Activated CD4-positive, alpha-beta T cell treated with anti-CD3 and anti-CD28 coated beads, Interleukin-2, amount 10 ng/mL, durations not matched to agents 24 days and 14 days (primary cell): ENCODE measurements at regions not wholly inside any gene's neighbourhood (a gene's known extent, or its start where the extent isn't known, plus 50 kb on each side); places are given as distances from the start of the nearest gene placed in this dataset.

ENCODE experiments used
- DNase-seq: peaks from one replicate; pipeline ENCODE4 v3.0.0; 2022
- H3K27ac Mint-ChIP-seq: one replicate; pipeline ENCODE4 v1.8.0; 2022; ENCODE audit warnings: mild to moderate bottlenecking, mixed read lengths
- H3K27me3 Mint-ChIP-seq: one replicate; pipeline ENCODE4 v1.8.0; 2022; ENCODE audit warnings: mixed read lengths
- H3K36me3 Mint-ChIP-seq: one replicate; pipeline ENCODE4 v1.8.0; 2022; ENCODE audit warnings: low read depth, mild to moderate bottlenecking, mixed read lengths
- H3K4me1 Mint-ChIP-seq: one replicate; pipeline ENCODE4 v1.8.0; 2021; ENCODE audit warnings: mixed read lengths
- H3K4me3 Mint-ChIP-seq: one replicate; pipeline ENCODE4 v1.8.0; 2022; ENCODE audit warnings: mild to moderate bottlenecking, moderate library complexity, mixed read lengths
- H3K9me3 Mint-ChIP-seq: one replicate; pipeline ENCODE4 v1.8.0; 2021; ENCODE audit warnings: mixed read lengths
- intact Hi-C: fragments of 100-400 bp; cut with micrococcal nuclease; formaldehyde crosslinking; loops from one replicate; pipeline ENCODE4 v1.15.1; 2023

- H3K27me3 Mint-ChIP-seq, result peaks cover 11% of the 10 kb centered on the region
- H3K27ac Mint-ChIP-seq, result no peak overlapping the region
- no peaks in the 10 kb centered on the region for H3K4me1 Mint-ChIP-seq
- intact Hi-C loops, result no loop called here
- no peak overlapping the region for H3K4me3 Mint-ChIP-seq
- H3K9me3 Mint-ChIP-seq, result no peaks in the 10 kb centered on the region
- H3K36me3 Mint-ChIP-seq, result no peaks in the 10 kb centered on the region
- DNase-seq, result no peak
Measured at GRCh38 chr18:77444385-77444784, 194.7 kb downstream of the GALR1 start.

GRCh38 chr18:77448046-77448445 is 198.4 kb downstream of the GALR1 start:
- Mint-ChIP-seq H3K4me1 (no peaks in the 10 kb centered on the region), H3K36me3 (no peaks in the 10 kb centered on the region), H3K27ac (no peak overlapping the region), H3K4me3 (no peak overlapping the region), H3K9me3 (no peaks in the 10 kb centered on the region), H3K27me3 (peaks cover 8% of the 10 kb centered on the region)
- DNase-seq, result no peak
- intact Hi-C loops, result no loop called here

- Mint-ChIP-seq H3K36me3 (no peaks in the 10 kb centered on the region), H3K4me1 (no peaks in the 10 kb centered on the region), H3K4me3 (no peak overlapping the region), H3K9me3 (no peaks in the 10 kb centered on the region), H3K27ac (no peak overlapping the region), H3K27me3 (peaks cover 5% of the 10 kb centered on the region)
- intact Hi-C loops, result no loop called here
- DNase-seq, result no peak
Measured at GRCh38 chr18:77455004-77455403, 205.4 kb downstream of the GALR1 start.

- Mint-ChIP-seq H3K4me1 (no peaks in the 10 kb centered on the region), H3K9me3 (no peaks in the 10 kb centered on the region), H3K36me3 (no peaks in the 10 kb centered on the region), H3K27ac (no peak overlapping the region), H3K4me3 (no peak overlapping the region), H3K27me3 (peaks cover 6% of the 10 kb centered on the region)
- no peak for DNase-seq
- intact Hi-C loops, result no loop called here
Measured at GRCh38 chr18:77457681-77458080, 208.0 kb downstream of the GALR1 start.

GRCh38 chr18:77461062-77461688 is 211.5 kb downstream of the GALR1 start:
- H3K4me3 Mint-ChIP-seq, result no peak overlapping the region
- intact Hi-C loops, result no loop called here
- H3K36me3 Mint-ChIP-seq, result no peaks in the 10 kb centered on the region
- DNase-seq, result no peak
- H3K9me3 Mint-ChIP-seq, result no peaks in the 10 kb centered on the region
- peaks cover 8% of the 10 kb centered on the region for H3K27me3 Mint-ChIP-seq
- no peak overlapping the region for H3K27ac Mint-ChIP-seq
- H3K4me1 Mint-ChIP-seq, result no peaks in the 10 kb centered on the region

- H3K4me3 Mint-ChIP-seq, result no peak overlapping the region
- no peak overlapping the region for H3K27ac Mint-ChIP-seq
- no peaks in the 10 kb centered on the region for H3K36me3 Mint-ChIP-seq
- DNase-seq, result no peak
- no peaks in the 10 kb centered on the region for H3K4me1 Mint-ChIP-seq
- peaks cover 10% of the 10 kb centered on the region for H3K27me3 Mint-ChIP-seq
- H3K9me3 Mint-ChIP-seq, result no peaks in the 10 kb centered on the region
- intact Hi-C loops, result no loop called here
Measured at GRCh38 chr18:77464917-77465316, 215.3 kb downstream of the GALR1 start.

- H3K4me3 Mint-ChIP-seq, result no peak overlapping the region
- intact Hi-C loops, result no loop called here
- H3K9me3 Mint-ChIP-seq, result no peaks in the 10 kb centered on the region
- H3K36me3 Mint-ChIP-seq, result no peaks in the 10 kb centered on the region
- H3K27me3 Mint-ChIP-seq, result peaks cover 10% of the 10 kb centered on the region
- no peak overlapping the region for H3K27ac Mint-ChIP-seq
- DNase-seq, result no peak
- no peaks in the 10 kb centered on the region for H3K4me1 Mint-ChIP-seq
Measured at GRCh38 chr18:77466890-77467289, 217.2 kb downstream of the GALR1 start.

- H3K27me3 Mint-ChIP-seq, result peaks cover 5% of the 10 kb centered on the region
- H3K4me3 Mint-ChIP-seq, result no peak overlapping the region
Measured at GRCh38 chr18:77469131-77469530, 219.5 kb downstream of the GALR1 start.

GRCh38 chr18:77470569-77471413 is 221.1 kb downstream of the GALR1 start:
- Mint-ChIP-seq H3K9me3 (no peaks in the 10 kb centered on the region), H3K27ac (no peak overlapping the region), H3K27me3 (peaks cover 6% of the 10 kb centered on the region), H3K36me3 (no peaks in the 10 kb centered on the region), H3K4me1 (no peaks in the 10 kb centered on the region), H3K4me3 (no peak overlapping the region)
- intact Hi-C loops, result no loop called here
- no peak for DNase-seq

More at GRCh38 chr18:77469131-77469530, 219.5 kb downstream of the GALR1 start:
- no peak for DNase-seq
- Mint-ChIP-seq H3K4me1 (no peaks in the 10 kb centered on the region), H3K9me3 (no peaks in the 10 kb centered on the region), H3K36me3 (no peaks in the 10 kb centered on the region), H3K27ac (no peak overlapping the region)
- intact Hi-C loops, result no loop called here

- Mint-ChIP-seq H3K36me3 (no peaks in the 10 kb centered on the region), H3K4me1 (no peaks in the 10 kb centered on the region), H3K27me3 (peaks cover 5% of the 10 kb centered on the region), H3K9me3 (no peaks in the 10 kb centered on the region), H3K27ac (no peak overlapping the region), H3K4me3 (no peak overlapping the region)
- DNase-seq, result no peak
- intact Hi-C loops, result no loop called here
Measured at GRCh38 chr18:77472509-77472908, 222.9 kb downstream of the GALR1 start.

- Mint-ChIP-seq H3K4me1 (no peaks in the 10 kb centered on the region), H3K27ac (no peak overlapping the region), H3K36me3 (no peaks in the 10 kb centered on the region), H3K4me3 (no peak overlapping the region), H3K9me3 (no peaks in the 10 kb centered on the region), H3K27me3 (peaks cover 5% of the 10 kb centered on the region)
- no peak for DNase-seq
- intact Hi-C loops, result no loop called here
Measured at GRCh38 chr18:77478646-77479442, 229.2 kb downstream of the GALR1 start.

GRCh38 chr18:77481541-77481940 is 231.9 kb downstream of the GALR1 start:
- H3K36me3 Mint-ChIP-seq, result no peaks in the 10 kb centered on the region
- no peaks in the 10 kb centered on the region for H3K9me3 Mint-ChIP-seq
- H3K27ac Mint-ChIP-seq, result no peak overlapping the region
- H3K4me1 Mint-ChIP-seq, result no peaks in the 10 kb centered on the region
- peaks cover 3% of the 10 kb centered on the region for H3K27me3 Mint-ChIP-seq
- DNase-seq, result no peak
- no peak overlapping the region for H3K4me3 Mint-ChIP-seq
- intact Hi-C loops, result no loop called here

- H3K4me3 Mint-ChIP-seq, result no peak overlapping the region
- intact Hi-C loops, result no loop called here
- no peaks in the 10 kb centered on the region for H3K36me3 Mint-ChIP-seq
- no peaks in the 10 kb centered on the region for H3K9me3 Mint-ChIP-seq
- H3K4me1 Mint-ChIP-seq, result no peaks in the 10 kb centered on the region
- H3K27ac Mint-ChIP-seq, result no peak overlapping the region
- no peak for DNase-seq
- H3K27me3 Mint-ChIP-seq, result peaks cover 2% of the 10 kb centered on the region
Measured at GRCh38 chr18:77482190-77483085, 232.8 kb downstream of the GALR1 start.
